ENCODE measurements at regions not wholly inside any gene's neighbourhood (a gene's known extent, or its start where the extent isn't known, plus 50 kb on each side); places are given as distances from the start of the nearest gene placed in this dataset.

DNA sequence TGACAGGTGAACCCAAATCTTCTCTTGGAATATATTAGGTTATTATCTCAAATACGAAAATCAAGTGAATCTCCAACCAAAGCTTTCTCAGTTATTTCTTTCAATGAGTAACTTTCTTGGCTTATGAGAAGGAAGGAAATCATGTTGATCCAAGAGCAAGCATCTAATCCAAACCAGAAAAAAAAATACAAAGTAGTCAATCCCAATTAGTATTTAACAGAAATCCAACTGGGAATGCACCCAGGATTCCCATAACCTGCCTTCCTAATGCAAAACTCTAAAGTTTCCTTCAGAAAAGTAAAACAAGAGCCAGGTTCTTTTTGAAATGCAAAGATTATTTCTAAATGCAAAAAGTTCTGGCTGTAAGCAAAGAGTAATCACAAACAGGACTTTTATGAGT is 289.3 kb downstream of the SHOX2 start:
- TF ChIP-seq, protein P1, sequence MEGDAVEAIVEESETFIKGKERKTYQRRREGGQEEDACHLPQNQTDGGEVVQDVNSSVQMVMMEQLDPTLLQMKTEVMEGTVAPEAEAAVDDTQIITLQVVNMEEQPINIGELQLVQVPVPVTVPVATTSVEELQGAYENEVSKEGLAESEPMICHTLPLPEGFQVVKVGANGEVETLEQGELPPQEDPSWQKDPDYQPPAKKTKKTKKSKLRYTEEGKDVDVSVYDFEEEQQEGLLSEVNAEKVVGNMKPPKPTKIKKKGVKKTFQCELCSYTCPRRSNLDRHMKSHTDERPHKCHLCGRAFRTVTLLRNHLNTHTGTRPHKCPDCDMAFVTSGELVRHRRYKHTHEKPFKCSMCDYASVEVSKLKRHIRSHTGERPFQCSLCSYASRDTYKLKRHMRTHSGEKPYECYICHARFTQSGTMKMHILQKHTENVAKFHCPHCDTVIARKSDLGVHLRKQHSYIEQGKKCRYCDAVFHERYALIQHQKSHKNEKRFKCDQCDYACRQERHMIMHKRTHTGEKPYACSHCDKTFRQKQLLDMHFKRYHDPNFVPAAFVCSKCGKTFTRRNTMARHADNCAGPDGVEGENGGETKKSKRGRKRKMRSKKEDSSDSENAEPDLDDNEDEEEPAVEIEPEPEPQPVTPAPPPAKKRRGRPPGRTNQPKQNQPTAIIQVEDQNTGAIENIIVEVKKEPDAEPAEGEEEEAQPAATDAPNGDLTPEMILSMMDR (IDR thresholded peaks at IDR 0.05; ENCODE audit: low read length) = no peak
- no peak for TF ChIP-seq EZH2 (IDR thresholded peaks at IDR 0.05; ENCODE audit: borderline replicate concordance, low read length)
